ENCODE measurements at regions not wholly inside any gene's neighbourhood (a gene's known extent, or its start where the extent isn't known, plus 50 kb on each side); places are given as distances from the start of the nearest gene placed in this dataset.

DNA sequence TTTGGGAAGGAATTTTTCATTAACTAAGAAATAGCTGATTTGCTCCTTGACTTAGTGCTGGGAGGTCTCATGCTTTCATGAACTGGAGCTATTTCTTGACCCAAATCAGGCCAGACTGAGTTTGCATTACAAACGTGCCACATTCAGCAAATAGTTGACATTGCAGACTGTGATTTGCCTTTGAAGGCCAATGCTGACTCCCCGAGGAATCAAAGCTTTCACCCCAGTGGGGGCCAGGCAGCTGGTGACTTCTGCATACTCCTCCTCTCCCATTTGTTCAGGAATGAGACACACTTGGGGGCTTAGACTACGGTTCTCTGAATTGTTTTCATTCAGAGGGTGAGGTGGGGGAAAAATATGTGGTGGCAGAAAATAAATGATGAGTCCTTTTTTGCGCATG lies 111.0 kb upstream of the JAZF1 start:
- TF ChIP-seq, protein P1, sequence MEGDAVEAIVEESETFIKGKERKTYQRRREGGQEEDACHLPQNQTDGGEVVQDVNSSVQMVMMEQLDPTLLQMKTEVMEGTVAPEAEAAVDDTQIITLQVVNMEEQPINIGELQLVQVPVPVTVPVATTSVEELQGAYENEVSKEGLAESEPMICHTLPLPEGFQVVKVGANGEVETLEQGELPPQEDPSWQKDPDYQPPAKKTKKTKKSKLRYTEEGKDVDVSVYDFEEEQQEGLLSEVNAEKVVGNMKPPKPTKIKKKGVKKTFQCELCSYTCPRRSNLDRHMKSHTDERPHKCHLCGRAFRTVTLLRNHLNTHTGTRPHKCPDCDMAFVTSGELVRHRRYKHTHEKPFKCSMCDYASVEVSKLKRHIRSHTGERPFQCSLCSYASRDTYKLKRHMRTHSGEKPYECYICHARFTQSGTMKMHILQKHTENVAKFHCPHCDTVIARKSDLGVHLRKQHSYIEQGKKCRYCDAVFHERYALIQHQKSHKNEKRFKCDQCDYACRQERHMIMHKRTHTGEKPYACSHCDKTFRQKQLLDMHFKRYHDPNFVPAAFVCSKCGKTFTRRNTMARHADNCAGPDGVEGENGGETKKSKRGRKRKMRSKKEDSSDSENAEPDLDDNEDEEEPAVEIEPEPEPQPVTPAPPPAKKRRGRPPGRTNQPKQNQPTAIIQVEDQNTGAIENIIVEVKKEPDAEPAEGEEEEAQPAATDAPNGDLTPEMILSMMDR (conservative IDR thresholded peaks at IDR 0.05): no peak
- H3K27ac ChIP-seq: no peak overlapping the region

DNA sequence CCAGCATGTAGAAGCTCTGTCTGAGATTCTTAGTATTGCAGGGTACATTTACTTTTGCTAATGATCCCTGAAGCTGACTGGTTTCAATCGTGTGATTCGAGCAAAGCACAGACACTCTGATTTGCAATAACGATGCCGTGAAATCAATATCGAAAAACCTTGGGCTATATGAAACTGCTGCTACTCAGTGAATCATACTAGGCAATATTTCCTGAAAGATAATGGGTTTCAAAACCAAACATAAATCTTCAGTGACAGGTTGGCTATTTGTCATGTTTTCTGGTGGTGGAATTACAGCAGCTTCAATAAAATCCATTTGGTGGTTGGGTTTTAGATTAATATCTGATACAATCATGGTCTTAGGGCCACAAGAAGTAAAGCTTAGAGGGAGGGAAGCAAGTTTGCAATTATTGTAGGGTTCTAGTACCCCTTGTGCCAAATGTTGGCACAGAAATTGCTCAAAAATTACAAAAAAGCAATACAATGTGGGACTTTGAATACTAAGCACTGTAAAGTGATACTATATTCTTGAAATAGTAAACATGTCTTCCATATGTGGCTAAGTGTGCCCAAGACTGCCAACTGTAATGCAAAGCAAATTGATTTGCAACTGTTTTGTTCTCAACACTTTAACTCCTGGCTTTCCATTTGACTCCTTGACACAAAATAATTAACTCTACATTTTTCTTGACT lies 112.4 kb upstream of the JAZF1 start:
- H3K27ac ChIP-seq: no peak overlapping the region
- TF ChIP-seq, protein P1 (conservative IDR thresholded peaks at IDR 0.05): no peak

DNA sequence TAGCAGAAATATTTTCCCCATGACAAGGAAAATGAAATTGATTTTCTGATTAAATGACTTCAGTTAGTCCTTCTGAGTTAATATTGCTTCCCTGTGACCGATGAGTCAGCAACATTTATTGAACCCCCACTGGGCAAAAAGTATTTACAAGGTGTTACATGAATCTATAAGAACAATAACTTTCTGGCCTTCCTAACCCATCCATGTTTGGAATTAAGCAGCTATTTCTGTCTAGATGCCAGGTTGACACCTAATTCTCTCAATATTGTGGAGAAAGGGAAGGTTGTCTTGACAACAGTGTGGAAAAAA lies 112.9 kb upstream of the JAZF1 start:
- H3K27ac ChIP-seq: no peak overlapping the region
- TF ChIP-seq, protein P1 (conservative IDR thresholded peaks at IDR 0.05): no peak

DNA sequence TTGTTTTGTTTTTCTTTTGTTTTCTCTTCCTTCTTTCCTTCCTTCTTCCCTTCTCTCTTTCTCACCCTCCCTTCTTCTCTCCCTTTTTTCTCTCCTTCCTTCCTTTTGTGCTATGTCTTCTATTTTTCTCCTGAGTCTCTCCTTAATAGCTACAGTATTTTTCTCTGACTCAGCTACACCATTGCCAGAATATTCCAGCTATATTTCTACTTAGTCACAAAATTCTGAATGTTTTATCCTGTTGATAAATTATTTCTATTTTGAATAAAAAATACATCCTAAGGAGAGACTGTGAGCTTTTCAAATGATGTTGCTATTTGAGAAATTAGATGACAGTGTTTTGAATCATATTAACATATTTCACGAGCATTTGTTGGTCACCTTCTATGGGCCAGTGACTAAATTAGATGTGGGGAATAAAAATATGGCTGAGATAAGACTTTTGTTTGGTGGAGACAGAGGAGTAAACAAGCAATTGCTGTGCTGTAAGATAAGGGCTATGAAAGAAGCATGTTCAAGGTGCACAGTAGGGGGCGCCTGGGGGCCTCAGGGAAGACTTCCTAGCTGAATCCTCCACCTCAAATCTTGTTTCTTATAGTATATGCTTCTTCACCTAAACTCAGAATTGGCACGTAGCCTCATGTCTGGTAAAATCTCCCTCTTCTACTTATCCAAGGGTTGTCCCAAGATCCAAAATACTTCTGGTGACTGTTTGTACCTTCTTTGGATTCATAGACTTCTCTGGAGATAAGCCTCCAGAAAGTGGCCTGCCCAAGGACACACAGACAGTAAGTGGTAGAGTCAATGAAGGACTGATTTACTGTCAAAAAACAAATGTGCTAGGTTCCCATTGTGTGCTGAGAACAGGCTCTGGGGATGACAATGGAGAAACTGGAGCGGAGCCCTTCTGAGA lies 115.5 kb upstream of the CREB5 start:
- TF ChIP-seq, protein P1 (conservative IDR thresholded peaks at IDR 0.05): peak; percentile 9; the same call in 1 of the 2 replicates
- no peak overlapping the region for H3K27ac ChIP-seq

DNA sequence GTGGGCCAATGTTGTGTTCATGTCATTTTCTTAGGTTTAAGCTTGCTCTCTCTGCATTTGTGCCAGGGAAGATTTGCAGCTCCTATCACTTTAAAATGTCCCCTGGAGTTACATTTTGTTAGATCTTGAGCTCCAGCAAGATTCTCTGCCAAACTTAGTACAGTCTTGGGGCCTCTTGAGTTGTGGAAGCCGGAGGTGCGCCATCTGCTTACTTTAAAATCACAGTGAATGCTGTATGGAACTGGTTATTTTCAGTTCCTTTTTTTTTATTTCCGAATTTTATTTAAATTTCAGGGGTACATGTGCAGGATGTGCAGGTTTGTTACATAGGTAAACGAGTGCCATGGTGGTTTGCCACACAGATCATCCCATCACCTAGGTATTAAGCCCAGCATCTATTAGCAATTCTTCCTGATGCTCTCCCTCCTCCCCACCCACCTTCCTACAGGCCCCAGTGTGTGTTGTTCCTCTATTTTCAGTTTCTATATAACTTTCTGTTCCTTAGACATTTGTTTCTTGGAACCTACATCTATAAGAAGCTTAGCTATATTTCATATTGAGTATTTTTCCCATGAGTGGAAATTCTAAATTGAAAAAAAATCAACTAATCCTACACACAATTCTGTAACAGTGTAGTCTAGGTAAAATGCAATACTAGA lies 114.4 kb upstream of the CREB5 start:
- TF ChIP-seq, protein P1 (conservative IDR thresholded peaks at IDR 0.05): no peak
- no peak overlapping the region for H3K27ac ChIP-seq

DNA sequence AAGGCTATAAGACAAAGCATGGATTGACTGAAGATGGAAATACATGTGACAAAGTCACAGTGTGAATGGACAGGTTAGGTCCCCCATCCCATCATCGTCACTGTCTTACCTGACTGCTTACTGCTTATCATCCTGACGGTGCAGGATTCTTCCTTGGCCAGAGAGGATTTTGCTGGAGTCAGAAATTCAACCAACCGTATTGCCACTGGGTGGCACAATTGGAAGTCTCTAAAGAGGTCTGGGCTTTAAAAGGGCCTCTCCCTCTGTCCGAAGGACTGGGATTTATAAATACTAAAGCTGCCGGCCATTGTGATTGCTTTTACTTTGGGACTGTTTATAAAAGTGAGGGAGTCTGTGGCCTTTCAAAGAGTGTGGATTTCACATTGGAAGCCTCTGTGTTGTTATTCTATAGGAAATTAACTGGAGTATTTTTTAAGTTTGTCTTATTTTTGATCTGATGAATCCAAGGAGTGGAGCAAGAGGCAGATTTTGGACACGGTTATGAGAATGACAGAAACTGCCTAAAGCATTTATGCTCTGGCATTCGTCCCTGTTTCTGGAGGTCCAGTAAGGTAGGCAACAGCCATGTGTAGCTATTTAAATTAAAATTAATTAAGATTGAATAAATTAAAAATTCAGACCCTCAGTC lies 113.3 kb upstream of the CREB5 start:
- TF ChIP-seq, protein P1 (conservative IDR thresholded peaks at IDR 0.05): peak; percentile 78

DNA sequence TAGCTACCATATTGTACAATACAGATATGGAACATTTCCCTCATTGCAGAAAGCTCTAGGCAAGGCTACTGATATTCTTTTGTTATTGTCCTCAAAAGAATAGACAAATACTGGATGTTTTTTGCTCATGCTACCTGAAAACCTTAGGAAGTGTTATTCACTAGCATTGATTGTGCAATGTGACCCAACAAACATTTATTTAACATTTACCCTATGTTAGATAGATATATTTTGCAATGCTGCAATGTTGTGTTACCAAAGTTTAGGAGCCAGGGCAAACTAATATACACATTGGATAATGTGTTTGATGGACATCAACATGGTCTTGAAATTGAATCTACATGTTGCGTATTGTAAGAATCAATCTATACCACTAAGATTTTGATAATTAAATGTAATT lies 112.8 kb upstream of the CREB5 start:
- H3K27ac ChIP-seq: no peak overlapping the region
- TF ChIP-seq, protein P1 (conservative IDR thresholded peaks at IDR 0.05): no peak

More for the DNA sequence above, 113.3 kb upstream of the CREB5 start:
- H3K27ac ChIP-seq: no peak overlapping the region

Measured in VCaP (cell line).